HG02840 (cell line): ENCODE measurements at regions not wholly inside any gene's neighbourhood (a gene's known extent, or its start where the extent isn't known, plus 50 kb on each side); places are given as distances from the start of the nearest gene placed in this dataset.
"Not testable (repeated sequence)": the region's sequence is repeated elsewhere in the genome, so short reads cannot be mapped to it uniquely, and the experiment has no call there.

Experiments
- ATAC-seq: cut with Tn5 transposase; IDR thresholded peaks from one replicate; pipeline ENCODE4 v1.9.1; 2021; ENCODE audit warnings: mild to moderate bottlenecking, moderate library complexity, moderate number of reproducible peaks; ENCODE audit not compliant: unreplicated experiment, low FRiP score

- ATAC-seq = no peak
Observed at GRCh38 chr1:199546323-199546722, 481.2 kb upstream of the NR5A2 start.

DNA sequence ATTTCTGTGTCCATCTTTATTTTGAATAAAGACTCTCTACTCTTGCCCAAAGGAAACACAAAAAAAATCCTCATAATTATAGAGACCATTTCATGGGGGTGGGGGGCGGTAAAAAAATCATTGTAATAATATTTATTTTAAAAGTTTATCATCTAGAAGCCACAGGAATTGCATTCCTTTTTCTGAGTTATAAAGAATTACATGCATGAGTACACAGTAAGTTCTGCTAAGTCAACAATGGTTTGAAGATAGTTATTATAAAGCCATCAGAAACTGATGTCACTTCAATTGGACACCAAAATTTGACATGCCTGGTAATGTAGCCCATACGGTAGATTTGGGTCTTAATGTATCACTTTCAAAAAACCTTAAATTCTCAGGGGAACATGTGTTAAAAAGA, 478.1 kb upstream of the NR5A2 start:
- no peak for ATAC-seq

DNA sequence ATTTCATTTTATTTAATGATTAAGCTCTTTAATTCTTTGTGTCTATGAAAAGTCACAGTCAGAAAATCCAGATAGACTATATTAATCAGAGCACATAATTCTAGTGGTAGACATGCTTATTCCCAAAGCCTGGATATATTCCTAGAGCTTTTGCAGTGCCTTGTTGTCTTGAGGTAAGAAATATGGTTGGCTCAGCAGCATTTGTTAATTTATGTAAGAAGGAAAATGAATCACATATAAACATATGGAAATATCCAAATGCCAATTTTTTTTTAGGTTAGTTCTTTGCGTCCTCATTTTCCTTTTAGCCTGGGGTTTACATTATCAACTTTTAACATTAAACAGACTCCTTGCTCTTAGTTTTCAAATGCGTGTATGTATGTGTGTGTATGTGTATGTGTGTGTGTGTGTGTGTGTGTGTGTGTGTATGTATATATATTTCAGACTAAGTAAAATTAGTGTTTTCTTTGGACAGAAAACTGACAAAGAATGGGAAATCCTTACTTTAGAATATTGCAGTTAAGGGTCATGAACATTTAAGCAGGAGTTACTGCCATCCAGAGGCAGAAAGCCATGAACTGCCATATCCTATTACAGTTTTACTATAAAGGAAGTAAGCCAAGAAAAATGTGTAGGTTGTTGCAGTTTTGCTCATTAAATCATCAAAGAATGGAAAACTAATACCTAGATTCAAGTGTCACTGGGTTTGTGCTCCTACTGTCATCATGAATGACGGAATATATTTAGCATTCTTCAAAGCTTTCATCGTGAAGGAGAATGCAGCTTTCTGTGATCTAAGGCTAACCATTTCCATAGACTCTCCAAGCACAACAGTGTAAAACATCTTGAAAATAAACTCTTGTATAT, 477.1 kb upstream of the NR5A2 start:
- no peak for ATAC-seq

GRCh38 chr1:199551967-199552565, 475.4 kb upstream of the NR5A2 start:
- no peak for ATAC-seq

GRCh38 chr1:199553104-199553503, 474.4 kb upstream of the NR5A2 start:
- no peak for ATAC-seq

DNA sequence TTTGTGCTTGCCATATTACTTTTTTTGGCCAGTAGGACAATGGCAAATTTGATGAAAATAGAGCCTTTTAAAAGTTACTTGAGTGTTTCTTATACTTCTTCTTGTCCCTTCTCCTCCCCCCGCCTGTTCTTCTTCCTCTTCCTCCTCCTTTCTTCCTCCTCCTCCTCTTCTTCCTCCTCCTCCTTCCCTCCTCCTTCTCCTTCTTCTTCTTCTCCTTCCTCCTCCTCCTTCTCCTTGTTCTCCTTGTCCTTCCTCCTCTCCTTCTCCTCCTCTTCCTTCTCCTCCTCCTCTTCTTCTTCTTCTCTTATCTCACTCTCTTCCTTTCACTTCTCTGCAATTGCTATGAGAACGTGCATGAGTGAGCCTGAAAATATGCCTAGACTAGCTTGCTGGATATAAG, 466.2 kb upstream of the NR5A2 start:
- no peak for ATAC-seq

GRCh38 chr1:199573047-199573446, 454.5 kb upstream of the NR5A2 start:
- no peak for ATAC-seq

DNA sequence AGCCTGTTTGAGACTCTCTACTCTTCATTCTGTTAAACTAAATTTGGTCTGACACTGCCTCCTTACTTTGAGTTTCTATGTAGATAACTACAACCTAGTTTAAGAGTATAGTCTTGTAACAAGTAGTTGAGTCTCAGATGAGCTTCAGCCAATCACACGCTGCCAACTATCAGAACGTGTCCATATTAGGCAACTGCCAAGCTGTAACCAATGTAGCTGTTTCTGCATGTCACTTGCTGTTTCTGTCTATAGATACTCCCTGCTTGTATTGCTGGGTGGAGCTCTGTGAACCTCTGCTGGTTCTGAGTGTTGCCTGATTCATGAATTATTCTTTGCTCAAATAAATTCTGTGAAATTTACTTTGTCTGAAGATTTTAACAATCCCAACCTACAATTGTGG, 452.6 kb upstream of the NR5A2 start:
- ATAC-seq = no peak

- no peak for ATAC-seq
Observed at GRCh38 chr1:199580300-199580699, 447.2 kb upstream of the NR5A2 start.

DNA sequence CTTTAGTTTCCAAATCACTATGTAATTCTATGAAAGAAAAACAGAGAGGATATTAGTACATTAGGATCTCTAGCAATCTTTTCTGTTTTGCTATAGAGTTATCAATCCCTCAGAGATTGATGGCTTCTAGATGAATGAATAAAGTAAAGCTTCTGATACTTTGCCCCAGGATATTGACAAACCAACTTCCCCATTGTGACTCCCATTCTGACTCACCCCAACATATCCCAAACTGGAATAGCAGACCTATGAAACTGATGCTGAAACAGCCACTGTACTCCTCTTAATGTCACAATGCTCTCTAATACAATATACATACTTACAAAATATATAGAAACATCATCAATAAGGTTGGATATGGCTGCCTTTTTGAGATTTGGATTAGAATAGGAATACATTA, 442.1 kb upstream of the NR5A2 start:
- ATAC-seq = no peak

- ATAC-seq = no peak
Observed at GRCh38 chr1:199590708-199591107, 436.8 kb upstream of the NR5A2 start.

GRCh38 chr1:199591468-199591867, 436.0 kb upstream of the NR5A2 start:
- ATAC-seq = no peak

- ATAC-seq = no peak
Observed at GRCh38 chr1:199593475-199593874, 434.0 kb upstream of the NR5A2 start.

DNA sequence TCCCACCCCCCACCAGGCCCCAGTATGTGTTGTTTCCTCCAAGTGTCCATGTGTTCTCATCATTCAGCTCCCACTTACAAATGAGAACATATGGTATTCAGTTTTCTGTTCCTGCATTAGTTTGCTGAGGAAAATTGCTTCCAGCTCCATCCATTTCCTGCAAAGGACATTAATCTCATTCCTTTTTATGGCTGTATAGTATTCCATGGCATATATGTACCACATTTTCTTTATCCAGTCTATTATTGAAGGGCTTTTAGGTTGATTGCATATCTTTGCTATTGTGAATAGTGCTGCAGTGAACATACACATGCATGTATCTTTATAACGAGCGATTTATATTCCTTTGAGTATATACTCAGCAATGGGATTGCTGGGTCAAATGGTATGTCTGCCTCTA, 431.1 kb upstream of the NR5A2 start:
- not testable (repeated sequence) for ATAC-seq

DNA sequence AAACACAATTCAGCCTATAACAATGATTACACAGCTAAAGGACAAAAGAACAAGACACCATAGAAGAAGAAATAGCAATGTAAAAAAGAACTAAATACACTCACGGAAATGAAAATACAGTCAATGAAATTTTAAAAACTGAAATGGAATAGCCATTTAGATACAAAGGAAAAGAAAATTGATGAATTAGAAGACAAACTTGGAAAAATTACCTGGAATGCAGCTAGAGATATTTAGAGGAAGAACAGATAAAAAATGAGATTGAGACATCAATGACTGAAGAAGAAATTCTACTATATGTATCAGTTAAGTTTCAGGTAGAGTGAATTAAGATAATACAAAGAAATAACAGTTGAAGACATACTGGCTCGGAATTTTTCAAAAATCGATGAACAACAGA, 430.4 kb upstream of the NR5A2 start:
- ATAC-seq = no peak

- no peak for ATAC-seq
Observed at GRCh38 chr1:199608414-199608813, 419.1 kb upstream of the NR5A2 start.

- no peak for ATAC-seq
Observed at GRCh38 chr1:199612976-199613774, 414.3 kb upstream of the NR5A2 start.

- ATAC-seq = no peak
Observed at GRCh38 chr1:199616947-199617346, 410.6 kb upstream of the NR5A2 start.

DNA sequence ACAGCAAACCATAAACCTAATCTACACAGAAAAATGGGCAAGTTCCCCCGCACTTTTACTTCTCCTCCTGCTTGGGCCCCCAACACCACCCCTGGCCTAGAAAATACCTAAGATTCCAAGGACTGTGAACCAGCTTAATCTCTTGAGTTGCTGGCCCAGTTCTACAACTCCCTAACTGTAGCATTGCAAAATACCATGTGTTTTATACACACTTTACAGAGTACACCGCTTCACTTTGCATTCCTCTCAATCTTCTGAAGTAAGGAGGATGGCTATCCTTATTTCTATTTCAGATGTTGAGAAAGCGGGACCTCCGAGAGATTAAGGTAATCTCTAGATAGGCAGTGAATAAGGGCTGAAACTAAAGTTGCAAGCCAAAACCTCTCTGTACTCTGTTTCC, 408.3 kb upstream of the NR5A2 start:
- no peak for ATAC-seq

DNA sequence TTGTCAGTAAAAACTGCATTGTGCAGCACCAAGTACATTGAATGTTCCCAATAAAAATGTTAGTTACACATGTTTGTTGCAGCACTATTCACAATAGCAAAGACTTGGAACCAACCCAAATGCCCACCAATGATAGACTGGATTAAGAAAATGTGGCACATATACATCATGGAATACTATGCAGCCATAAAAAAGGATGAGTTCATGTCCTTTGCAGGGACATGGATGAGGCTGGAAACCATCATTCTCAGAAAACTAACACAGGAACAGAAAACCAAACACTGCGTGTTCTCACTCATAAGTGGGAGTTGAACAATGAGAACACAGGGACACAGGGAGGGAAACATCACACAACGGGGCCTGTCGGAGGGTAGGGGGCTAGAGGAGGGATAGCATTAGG, 401.3 kb upstream of the NR5A2 start:
- not testable (repeated sequence) for ATAC-seq

- no peak for ATAC-seq
Observed at GRCh38 chr1:199629624-199630023, 397.9 kb upstream of the NR5A2 start.
